Frontal cortex (tissue), 3 donors: ENCODE measurements at regions not wholly inside any gene's neighbourhood (a gene's known extent, or its start where the extent isn't known, plus 50 kb on each side); places are given as distances from the start of the nearest gene placed in this dataset.
A peak's percentile ranks its signal among the peaks of the same experiment; 100 is the strongest.
"Not testable (repeated sequence)": the region's sequence is repeated elsewhere in the genome, so short reads cannot be mapped to it uniquely, and the experiment has no call there.

Experiments
- DNase-seq, 2 donors: peaks; one replicate each; pipeline ENCODE4 v3.0.0; 2012; ENCODE audit warnings: low spot score in 2 of 2
- FAIRE-seq: peaks from 2 replicates; lab custom pipeline; 2012; peaks lifted over from hg19 to GRCh38; lab: Jason Lieb, UNC
- donor health status: control.
- donor health status: control.
- donor health status: control.

- peak in 1 of 2 donors; percentile 8 for DNase-seq
- no peak for FAIRE-seq
Measured at GRCh38 chr7:65509368-65510186, 135.9 kb downstream of the ZNF92 start.

- FAIRE-seq, DNase-seq: not testable (repeated sequence)
Measured at GRCh38 chr7:65510187-65510538, 136.5 kb downstream of the ZNF92 start.

GRCh38 chr7:65519751-65520150 is 146.1 kb downstream of the ZNF92 start:
- FAIRE-seq, result not testable (repeated sequence)

GRCh38 chr7:65545465-65546161 is 172.0 kb downstream of the ZNF92 start:
- not testable (repeated sequence) for FAIRE-seq, DNase-seq

More at GRCh38 chr7:65519751-65520150, 146.1 kb downstream of the ZNF92 start:
- DNase-seq, result not testable (repeated sequence)

GRCh38 chr7:65549589-65550443 is 176.2 kb downstream of the ZNF92 start:
- not testable (repeated sequence) for FAIRE-seq, DNase-seq

- FAIRE-seq, DNase-seq: not testable (repeated sequence)
Measured at GRCh38 chr7:65550444-65550809, 176.8 kb downstream of the ZNF92 start.

GRCh38 chr7:65551042-65551441 is 177.4 kb downstream of the ZNF92 start:
- DNase-seq, result not testable (repeated sequence)
- FAIRE-seq, result peak; percentile 28

GRCh38 chr7:65554553-65555476 is 181.2 kb downstream of the ZNF92 start:
- DNase-seq, FAIRE-seq: not testable (repeated sequence)

- not testable (repeated sequence) for FAIRE-seq, DNase-seq
Measured at GRCh38 chr7:65558584-65558983, 184.9 kb downstream of the ZNF92 start.

GRCh38 chr7:65561786-65562372 is 188.2 kb downstream of the ZNF92 start:
- FAIRE-seq, DNase-seq: not testable (repeated sequence)

- not testable (repeated sequence) for DNase-seq, FAIRE-seq
Measured at GRCh38 chr7:65562522-65562921, 188.9 kb downstream of the ZNF92 start.

- not testable (repeated sequence) for FAIRE-seq
Measured at GRCh38 chr7:65563333-65563732, 189.7 kb downstream of the ZNF92 start.

GRCh38 chr7:65568226-65568625 is 194.6 kb downstream of the ZNF92 start:
- FAIRE-seq, DNase-seq: not testable (repeated sequence)

More at GRCh38 chr7:65563333-65563732, 189.7 kb downstream of the ZNF92 start:
- not testable (repeated sequence) for DNase-seq

- not testable (repeated sequence) for DNase-seq, FAIRE-seq
Measured at GRCh38 chr7:65570990-65571389, 197.3 kb downstream of the ZNF92 start.

GRCh38 chr7:65572581-65572980 is 198.9 kb downstream of the ZNF92 start:
- not testable (repeated sequence) for FAIRE-seq, DNase-seq

- not testable (repeated sequence) for DNase-seq, FAIRE-seq
Measured at GRCh38 chr7:65576370-65576769, 202.7 kb downstream of the ZNF92 start.

- DNase-seq, FAIRE-seq: not testable (repeated sequence)
Measured at GRCh38 chr7:65582518-65583119, 209.0 kb downstream of the ZNF92 start.

GRCh38 chr7:65602495-65602894 is 228.8 kb downstream of the ZNF92 start:
- not testable (repeated sequence) for FAIRE-seq, DNase-seq
